Fibroblast of villous mesenchyme (primary cell): ENCODE measurements at regions not wholly inside any gene's neighbourhood (a gene's known extent, or its start where the extent isn't known, plus 50 kb on each side); places are given as distances from the start of the nearest gene placed in this dataset.

ENCODE experiments used
- DNase-seq: peaks from one replicate; pipeline ENCODE4 v3.0.0-alpha.2; 2010; ENCODE audit warnings: low read depth
- H3K4me3 ChIP-seq: 2 replicates; pipeline ENCODE4 v1.5.1; 2011; ENCODE audit warnings: low read depth, mild to moderate bottlenecking, low read length
- TF ChIP-seq, protein P1 (sequence below): IDR thresholded peaks from 2 replicates; pipeline ENCODE4 v1.5.1; 2012; ENCODE audit warnings: low read depth, mild to moderate bottlenecking, low read length; ENCODE audit not compliant: insufficient read depth

DNA sequence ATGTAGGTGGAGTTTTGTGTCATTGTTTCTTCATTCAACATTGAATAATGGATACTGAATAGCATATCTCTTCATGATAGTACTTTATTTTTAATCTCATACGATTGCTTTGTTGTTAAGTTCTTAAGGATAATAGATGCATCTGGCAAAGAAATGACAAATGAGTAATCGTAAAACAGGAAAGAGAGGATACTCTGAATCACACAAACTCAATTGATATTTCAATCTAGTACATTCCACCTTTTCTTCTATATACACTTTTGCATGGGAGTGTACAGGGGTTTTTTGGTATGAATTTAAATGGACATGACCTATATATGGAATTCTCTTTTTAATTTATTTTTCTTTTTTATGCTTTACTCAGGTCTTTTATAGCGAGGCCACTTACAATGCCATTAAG lies 186.9 kb upstream of the STK26 start:
- no peak for DNase-seq
- TF ChIP-seq, protein P1, sequence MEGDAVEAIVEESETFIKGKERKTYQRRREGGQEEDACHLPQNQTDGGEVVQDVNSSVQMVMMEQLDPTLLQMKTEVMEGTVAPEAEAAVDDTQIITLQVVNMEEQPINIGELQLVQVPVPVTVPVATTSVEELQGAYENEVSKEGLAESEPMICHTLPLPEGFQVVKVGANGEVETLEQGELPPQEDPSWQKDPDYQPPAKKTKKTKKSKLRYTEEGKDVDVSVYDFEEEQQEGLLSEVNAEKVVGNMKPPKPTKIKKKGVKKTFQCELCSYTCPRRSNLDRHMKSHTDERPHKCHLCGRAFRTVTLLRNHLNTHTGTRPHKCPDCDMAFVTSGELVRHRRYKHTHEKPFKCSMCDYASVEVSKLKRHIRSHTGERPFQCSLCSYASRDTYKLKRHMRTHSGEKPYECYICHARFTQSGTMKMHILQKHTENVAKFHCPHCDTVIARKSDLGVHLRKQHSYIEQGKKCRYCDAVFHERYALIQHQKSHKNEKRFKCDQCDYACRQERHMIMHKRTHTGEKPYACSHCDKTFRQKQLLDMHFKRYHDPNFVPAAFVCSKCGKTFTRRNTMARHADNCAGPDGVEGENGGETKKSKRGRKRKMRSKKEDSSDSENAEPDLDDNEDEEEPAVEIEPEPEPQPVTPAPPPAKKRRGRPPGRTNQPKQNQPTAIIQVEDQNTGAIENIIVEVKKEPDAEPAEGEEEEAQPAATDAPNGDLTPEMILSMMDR: no peak

DNA sequence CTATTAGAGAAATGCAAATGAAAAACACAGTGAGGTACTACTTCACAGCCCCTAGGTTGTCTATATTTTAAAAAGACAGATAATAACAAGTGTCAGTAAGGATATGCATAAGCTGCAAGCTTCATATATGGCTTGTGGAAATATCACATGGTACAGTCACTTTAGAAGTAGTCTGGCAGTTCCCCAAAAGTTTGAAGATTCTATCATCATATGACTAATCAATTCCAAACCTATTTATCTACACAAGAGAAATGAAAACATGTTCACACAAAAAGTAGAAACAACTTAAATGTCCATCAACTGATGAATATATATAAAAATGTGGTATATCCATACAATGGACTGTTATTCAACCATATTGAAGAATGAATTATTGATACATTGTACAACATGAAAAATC lies 185.8 kb upstream of the STK26 start:
- no peak overlapping the region for H3K4me3 ChIP-seq
- no peak for DNase-seq
- TF ChIP-seq, protein P1: no peak

More for the DNA sequence above, 186.9 kb upstream of the STK26 start:
- no peak overlapping the region for H3K4me3 ChIP-seq

DNA sequence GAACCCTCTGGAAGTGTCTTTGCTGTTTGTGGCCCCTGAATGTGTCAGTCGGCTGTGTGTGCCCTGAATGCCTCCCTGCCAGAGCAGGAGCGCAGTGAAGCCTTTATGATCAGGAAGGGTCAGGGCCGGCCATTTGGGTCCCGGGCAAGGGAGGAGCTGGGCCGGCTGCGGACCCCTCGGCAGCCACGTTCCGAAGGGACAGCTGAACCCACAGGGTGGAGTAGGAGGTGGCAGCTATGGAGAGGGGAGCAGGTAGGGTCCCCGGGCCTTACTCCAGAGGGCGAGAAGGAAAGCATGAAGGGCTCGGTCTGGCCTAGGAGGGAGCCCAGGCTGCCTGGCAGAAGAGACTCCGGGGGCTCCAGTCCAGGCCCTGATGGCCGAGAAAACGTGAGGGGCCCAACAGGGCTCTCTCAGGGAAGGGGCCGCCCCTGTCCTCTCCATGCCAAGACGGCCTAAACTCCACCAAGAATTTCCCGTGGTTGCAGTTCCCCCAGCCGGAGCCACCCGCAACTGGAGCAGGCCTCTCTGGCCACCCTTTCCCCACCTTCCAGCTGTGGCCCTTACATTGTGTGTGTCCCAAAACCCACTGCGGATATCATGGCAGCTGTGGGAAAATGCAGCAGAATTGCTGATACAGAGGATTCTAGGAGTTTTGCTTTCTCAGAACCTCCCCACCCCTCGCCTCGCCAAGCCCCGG lies 182.2 kb upstream of the STK26 start:
- no peak for DNase-seq
- H3K4me3 ChIP-seq: no peak overlapping the region
- TF ChIP-seq, protein P1: no peak

DNA sequence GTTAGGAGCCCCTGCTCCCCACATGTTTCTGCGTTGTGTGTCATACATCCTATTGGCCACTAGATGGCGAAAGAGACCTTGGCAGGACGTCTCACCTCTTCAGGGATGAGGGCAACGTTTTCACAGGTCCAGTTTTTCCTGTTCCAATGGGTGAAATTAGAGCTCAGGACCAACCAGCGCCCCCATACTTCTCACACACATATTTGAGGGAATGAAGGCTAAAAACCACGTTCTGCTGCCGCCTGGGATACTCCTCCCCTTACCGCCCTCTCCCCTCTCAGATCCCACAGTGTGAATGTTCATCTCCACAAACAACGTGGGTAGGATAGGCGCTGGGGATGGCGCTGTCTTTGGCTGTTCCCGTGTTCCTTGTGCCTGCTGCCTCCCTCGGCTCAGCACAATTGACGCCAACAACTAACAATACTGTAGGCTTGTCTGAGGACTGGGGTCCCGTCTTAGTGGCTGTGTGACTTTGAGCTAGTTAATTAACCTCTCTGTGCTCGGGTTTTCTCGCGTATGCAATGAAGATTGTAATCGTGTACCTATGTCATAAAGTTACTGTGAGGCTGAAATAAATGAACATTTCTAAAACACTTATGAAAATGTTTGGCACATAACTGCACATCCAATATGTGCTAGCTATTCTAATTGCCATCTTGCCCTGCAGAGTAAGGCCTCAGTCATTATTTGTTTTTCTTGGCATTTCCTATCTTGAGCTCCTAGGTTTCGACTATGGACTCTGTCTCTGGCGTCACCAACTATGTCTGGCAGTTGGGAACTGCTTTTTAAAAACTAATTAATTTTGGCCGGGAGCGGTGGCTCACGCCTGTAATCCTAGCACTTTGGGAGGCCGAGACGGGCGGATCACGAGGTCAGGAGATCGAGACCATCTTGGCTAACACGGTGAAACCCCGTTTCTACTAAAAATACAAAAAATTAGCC lies 181.3 kb upstream of the STK26 start:
- DNase-seq: peak; percentile 62
- no peak overlapping the region for H3K4me3 ChIP-seq
- TF ChIP-seq, protein P1: peak; percentile 84

DNA sequence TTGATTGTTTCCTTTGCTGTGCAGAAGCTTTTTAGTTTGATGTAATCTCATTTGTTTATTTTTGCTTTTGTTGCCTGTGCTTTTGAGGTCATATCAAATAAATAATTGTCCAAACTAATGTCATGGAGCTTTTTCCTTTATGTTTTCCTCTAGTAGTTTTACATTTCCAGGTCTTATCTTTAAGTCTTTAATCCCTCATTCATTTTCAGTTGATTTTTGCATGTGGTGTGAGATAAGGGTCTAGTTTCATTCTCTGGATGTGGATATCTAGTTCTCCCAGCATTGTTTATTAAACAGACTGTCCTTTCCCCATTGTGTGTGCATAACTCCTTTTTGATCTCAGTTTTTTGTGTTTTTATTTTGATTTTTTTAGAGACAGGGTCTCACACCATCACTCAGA lies 179.1 kb upstream of the STK26 start:
- TF ChIP-seq, protein P1: no peak
- H3K4me3 ChIP-seq: no peak overlapping the region
- no peak for DNase-seq

DNA sequence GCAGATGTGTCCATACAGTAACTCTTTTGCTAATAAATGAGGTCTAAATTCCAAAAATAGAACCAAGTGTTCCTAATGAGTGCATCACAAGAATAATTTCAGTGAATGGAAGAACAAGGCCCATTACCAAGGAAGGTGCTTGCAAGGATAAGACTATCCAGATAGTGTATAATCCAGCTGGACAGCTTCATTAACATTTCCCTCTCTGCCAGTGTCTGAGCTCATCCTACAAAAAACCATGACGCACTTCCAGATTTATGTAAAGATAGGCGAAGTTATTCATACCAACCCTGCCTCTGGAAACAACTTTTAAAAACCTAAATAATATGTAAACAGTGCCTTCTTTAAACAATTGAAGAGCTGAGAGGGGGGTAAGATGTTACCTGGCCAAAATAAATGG lies 177.9 kb upstream of the STK26 start:
- TF ChIP-seq, protein P1: no peak
- H3K4me3 ChIP-seq: no peak overlapping the region
- DNase-seq: peak; percentile 75
